ENCODE measurements at regions not wholly inside any gene's neighbourhood (a gene's known extent, or its start where the extent isn't known, plus 50 kb on each side); places are given as distances from the start of the nearest gene placed in this dataset.

DNA sequence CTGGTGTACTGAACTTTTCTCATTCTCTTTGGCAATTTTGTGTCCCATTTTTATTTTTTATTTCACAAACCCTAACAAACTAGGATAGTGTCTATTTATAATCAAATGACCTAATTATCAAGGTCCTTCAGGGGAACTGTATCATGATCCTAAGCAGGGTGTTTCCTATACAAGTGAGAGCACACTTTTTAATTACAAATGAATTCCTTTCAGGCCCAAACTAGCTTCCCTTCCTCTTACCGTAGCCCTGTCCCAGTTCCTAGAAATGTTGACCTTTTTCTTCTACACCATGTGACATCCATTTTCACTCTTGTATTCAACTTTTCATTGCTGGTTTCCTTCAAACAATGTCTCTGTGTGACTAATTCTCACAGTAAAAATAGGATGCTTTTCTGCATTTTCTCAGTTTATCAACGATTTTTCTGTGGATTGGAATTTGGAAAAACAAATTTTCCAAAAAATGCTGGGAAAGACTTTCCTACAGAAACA, 411.4 kb downstream of the CCDC91 start:
- no peak for DNase-seq (ENCODE audit: low read depth)

DNA sequence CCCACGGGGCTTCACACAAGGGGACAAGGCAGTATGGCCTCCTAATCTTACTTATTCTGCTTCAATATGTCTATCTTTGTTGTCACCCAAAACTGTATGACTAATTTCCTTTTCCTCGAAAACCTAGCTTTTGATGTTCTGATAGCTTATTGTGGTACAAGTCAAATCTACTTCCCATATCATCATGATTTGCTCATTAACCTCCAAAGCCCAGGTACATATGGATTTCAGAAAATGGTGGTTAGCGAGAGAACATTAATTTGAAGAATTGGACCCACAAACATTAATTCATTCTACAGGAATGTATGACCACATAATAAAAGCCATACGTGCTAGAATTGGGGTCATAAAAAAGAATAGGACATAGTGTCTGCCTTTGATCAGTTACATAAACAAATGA, 412.5 kb downstream of the CCDC91 start:
- DNase-seq (ENCODE audit: low read depth), result no peak

DNA sequence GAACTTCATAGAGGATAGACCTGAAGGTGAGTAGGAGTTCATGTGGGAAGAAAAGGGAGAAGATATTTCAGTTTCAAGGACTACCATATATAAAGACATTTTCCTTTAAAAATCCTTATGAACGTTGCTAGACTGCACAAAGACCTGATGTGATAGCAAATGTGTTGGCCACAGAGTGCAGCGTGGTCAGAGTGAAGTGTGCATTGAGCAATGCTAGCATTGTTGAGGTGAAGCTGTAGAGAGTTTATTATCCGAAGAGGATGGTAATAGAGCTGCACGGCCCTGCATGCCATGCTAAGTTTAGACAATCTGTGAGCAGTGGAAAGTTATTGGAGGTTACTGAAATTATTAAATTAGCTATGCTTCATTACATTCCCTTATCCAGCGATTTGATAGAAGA, 413.0 kb downstream of the CCDC91 start:
- no peak for DNase-seq (ENCODE audit: low read depth)

DNA sequence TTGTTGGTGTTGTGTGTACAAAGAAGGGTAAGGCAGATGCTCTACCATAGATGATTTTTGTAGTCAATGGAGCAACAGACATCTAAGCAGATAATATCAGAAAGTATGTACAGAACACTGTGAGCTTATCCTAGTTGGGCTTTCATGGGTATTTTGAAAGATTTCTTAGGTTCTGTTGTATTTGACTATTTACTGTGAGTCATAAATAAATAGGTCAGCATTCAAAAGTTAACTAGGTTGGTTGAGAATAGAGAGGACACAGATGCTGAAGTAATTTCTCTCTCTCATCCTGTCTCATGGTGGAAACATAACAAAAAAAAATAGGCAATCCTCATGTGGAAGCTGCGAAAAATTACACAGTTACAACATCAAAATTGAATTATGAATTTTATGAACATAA, 413.5 kb downstream of the CCDC91 start:
- no peak for DNase-seq (ENCODE audit: low read depth)

DNA sequence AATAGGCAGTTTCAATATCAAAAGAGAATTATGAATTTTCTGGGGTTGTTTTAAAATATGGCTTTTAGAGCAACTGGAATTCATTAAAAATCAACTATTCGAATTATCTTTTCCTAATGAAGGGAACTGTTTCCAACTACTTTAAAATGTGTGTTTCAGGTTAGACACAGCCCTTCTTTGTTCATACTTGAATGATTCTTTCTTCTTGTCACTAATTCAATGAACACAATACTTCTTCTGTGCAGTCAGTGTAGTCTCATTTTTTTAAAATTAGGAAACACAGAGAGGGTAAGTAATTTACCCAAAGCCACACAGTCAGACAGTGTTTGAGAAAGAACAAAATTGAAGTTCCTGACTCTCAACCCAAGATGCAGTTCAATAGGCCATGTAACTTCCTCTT, 414.0 kb downstream of the CCDC91 start:
- no peak for DNase-seq (ENCODE audit: low read depth)

DNA sequence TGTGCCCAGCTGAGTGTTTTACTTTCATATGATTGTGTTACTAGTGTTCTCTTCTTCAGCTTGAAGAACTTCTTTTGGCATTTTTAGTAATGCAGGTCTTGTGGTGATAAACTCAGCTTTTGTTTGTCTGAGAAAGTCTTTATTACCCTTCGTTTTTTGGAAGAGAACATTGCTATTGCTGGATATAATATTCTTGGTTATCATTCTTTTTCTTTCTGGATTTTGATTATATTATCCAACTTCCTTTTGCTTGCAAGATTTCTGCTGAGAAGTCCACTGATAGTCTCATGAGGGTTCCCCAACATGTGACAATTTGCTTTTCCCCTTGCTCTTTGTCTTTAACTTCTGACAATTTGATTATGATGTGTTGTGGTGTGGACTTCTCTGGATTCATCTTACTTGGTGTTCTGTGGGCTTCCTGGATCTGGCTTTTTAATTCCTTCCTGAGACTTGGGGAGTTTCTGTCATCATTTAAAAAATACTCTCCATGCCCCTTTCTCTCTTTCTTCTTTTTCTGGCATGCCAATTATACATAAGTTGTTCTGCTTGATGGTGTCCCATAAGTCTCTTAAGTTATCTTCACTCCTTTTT, 416.8 kb downstream of the CCDC91 start:
- no peak for DNase-seq (ENCODE audit: low read depth)

DNA sequence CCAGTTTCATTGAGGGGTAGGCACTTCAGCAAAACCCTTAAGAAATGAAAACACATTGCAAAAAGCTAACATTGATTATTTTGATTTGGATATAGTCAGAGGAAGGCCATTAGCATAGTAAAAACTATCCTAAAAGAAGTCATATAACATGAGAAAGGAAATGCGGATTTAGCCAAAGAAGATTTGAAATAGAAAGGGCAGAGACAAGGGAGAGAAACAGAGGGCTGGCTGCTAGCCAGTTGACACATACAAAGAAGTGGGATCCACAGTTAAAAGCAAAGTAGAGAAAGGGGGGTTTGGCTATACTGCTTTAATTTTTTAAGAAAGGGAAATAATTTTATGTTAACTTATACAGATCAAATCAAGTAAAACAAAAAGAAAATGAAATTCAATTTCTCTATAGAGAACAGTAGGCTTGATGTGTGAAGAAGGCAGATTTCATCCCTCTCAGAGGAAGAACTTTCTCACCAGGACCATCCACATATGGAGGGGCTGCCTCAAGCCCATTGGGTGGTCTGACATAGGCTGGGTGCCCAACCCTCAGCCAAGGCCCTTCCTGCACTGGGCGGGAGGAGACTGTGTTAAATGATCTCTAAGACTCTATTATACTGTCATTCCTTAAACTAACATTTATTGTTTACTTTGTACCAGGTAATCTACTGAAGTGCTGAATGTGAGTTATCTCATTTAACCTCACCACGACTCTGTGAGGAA, 420.3 kb downstream of the CCDC91 start:
- no peak for DNase-seq (ENCODE audit: low read depth)

DNA sequence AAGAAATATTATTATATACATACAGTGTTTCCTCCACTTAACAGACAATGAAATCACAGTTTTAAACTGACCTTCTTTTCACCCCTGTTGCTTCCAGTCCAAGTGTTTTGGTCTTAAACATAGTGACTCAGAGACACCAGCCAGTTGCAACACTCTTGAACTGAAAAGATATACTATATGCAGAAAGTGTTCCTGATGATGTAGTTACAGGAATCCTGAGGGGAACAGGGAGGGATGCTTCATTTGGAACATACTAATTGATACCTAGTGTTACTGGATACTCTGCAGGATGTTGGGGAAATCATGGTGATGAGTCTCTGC, 420.8 kb downstream of the CCDC91 start:
- DNase-seq (ENCODE audit: low read depth), result peak; percentile 49

DNA sequence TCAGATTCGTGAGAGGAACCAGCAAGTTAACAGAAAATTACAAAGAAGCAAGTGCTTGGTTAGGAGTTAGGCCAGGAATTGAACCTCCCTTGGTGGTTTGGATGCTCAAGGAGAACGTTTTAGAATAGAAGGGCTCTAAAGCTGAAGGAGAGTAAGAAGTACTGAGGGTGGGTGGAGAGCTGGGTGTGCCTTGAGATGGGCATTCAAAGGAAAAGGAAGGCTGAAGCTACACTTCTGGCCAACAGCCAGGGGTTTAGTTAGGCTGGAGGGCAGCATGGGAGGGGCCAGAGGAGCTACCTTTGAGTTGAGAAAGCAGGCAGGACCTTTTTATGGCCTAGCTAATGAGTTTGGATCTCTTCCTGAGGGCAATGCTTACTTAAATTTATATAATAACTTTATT, 421.2 kb downstream of the CCDC91 start:
- no peak for DNase-seq (ENCODE audit: low read depth)

DNA sequence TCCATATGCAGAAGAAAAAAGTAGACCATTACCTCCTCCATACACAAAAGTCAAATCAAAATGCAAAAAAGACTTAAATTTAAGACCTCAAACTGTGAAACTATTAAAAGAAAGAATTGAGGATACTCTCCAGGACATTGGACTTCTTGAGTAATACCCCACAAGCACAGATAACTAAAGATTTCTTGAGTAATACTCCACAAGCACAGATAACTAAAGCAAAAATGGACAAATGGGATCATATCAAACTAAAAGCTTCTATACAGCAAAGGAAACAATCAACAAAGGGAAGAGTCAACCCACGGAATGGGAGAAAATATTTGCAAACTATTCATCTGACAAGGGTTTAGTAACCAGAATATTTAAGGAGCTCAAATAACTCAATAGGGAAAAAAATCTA, 427.9 kb downstream of the CCDC91 start:
- no peak for DNase-seq (ENCODE audit: low read depth)

DNA sequence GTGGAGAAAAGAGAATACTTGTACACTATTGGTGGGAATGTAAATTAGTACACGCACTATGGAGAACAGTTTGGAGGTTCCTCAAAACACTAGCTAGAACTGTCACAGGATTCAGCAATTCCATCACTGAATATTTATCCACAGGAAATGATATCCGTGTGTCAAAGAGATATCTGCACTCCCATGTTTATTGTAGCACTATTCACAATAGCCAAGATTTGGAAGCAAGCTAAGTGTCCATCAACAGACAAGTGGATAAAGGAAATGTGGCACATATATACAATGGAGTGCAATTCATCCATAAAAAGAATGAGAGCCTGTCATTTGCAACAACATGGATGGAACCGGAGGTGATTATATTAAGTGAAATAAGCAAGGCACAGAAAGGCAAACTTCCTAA, 428.5 kb downstream of the CCDC91 start:
- DNase-seq (ENCODE audit: low read depth), result no peak

DNA sequence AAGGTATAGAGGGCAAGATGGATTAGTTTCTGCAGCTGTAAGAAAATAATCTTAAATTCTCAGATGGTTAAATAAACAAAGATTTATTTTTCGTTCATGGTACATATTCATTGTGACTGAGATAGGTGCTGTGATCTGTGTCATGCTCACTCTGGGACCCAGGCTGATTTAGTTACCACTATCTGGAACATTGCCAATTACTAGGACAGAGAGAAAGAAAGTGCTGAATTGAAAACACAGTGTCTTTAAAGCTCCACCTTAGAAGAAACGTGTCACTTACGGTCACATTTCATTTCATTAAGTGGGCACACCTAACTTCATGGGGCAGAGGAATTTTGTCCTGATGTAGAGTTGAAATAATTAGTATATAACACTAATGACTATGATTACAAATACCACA, 430.0 kb downstream of the CCDC91 start:
- no peak for DNase-seq (ENCODE audit: low read depth)

DNA sequence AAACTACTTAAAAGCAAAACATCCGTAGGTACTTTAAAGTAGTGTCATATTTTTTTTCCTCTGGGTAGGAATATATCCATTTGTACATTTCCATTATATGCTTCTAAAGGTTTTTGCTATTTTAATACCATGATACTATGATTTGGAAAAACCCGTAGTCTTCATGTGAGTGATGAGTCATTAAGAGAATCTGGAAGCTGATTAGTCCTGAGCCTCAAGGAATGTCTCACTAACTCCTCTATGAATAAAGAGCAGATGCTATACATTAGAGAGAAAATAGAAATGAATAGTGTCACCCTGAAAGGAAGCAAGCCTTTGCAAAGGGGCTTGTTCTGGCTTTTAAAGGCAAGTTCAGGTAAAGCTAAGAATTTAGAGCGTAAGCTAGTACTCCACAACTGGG, 432.1 kb downstream of the CCDC91 start:
- DNase-seq (ENCODE audit: low read depth), result peak; percentile 37

DNA sequence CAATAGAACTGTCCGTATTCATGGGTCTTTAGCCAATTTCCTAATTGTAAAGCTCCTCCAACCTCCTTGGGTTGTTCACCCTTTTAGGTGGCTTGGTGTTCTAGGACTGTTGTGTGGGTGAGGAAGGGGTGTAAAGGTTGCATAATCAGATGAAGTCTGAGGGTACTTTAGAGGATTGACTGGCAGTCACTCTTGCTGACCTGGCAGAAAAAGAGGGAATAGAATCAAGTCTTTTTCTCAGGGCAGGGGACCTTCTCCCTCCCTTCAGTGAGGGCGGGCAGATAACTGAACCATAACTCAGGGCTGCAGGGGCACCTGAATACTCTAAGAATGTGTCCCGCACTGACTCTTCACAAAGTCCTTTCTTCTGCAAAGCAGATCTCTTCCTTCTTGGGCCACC, 436.2 kb downstream of the CCDC91 start:
- DNase-seq (ENCODE audit: low read depth), result no peak

DNA sequence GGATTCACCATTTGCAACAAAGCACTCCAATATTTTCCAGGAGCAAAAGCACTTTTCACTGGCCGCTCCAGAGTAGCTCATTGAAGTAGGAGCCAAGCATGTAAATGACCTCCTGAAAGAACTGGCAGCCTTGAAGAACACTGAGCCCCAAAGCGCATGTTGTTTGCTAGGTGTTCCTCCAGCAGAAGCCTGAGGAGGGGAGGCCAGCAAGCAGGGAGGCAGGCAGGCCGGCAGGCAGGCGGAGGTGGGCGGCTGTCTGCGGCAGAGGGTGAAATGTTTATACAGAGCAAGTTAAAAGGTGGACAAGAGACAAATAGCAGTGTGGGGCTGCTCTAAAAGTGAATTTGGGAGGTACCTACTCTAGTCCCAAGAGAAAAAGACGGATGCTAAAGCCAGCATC, 439.4 kb downstream of the CCDC91 start:
- DNase-seq (ENCODE audit: low read depth), result no peak

DNA sequence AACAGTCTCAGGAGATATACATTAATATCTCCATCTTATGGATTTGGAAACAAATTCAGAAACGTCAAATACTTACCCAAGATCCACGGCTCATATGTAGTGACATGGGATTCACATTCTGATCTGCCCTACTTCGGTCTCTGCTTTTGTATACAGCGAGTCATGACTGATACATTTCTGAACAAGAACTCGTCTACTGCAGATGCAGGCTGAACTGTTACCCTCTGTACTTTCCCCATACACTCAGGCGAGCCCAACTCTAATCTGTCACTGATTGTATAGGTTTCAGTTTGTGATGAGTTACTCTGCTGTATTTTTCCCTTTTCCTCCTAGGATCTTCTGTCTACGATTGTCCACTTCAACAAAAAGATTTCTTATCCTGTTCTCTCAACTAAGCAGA, 441.6 kb downstream of the CCDC91 start:
- DNase-seq (ENCODE audit: low read depth), result no peak

DNA sequence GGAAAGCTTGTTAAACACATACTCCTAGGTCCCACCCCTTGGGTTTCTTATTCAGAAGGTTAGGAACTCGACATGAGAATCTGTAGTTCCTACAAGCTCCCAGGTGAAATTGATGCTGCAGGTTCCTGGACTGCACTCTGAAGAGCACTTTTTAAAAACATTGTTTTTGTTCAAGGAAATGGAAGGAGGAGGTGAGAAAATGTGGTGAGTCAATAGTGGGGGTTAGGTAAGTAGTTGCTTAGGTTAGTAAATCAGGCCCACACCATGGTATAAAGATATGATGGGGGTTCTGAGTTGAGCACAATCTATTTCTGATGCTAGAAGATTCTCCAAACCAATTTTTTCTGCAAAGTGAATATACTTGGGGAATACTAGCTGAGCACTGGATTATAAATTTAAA, 450.3 kb downstream of the CCDC91 start:
- DNase-seq (ENCODE audit: low read depth), result no peak

DNA sequence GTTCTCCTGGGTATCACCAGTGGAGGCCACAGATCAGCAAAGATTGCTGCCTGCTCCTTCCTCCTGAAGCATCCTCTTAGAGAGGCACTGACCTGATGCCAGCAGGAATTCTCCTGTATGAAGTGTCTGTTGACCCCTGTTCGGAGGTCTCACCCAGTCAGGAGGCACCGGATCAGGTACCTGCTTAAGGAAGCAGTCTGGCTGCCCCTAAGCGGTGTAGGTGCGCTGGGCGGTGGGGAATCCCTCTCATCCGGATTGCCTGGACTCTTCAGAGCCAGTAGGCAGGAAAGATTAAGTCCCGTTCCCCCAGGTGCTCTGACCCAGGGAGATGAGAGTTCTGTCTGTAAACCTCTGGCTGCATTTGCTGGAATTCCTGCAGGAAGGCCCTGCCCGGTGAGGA, 455.2 kb downstream of the CCDC91 start:
- no peak for DNase-seq (ENCODE audit: low read depth)

DNA sequence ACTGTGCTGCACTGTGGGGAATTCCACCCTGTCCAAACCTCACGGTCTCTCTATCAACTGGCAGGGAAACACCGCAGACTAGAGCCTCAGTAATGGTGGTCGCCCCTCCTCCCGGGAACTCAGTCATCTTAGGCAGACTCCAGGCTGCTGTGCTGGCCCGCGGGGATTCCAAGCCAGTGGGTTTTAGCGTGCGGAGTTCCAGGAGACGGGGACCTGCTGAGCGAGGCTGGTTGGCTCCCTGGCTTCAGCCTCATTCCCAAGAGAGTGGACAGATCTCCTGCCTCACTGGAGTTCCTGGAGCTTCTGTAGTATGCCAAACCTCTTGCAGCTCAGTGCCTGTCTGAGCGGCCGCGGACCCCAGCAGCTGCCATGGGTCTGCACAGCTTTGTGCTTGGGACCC, 455.6 kb downstream of the CCDC91 start:
- DNase-seq (ENCODE audit: low read depth), result no peak

DNA sequence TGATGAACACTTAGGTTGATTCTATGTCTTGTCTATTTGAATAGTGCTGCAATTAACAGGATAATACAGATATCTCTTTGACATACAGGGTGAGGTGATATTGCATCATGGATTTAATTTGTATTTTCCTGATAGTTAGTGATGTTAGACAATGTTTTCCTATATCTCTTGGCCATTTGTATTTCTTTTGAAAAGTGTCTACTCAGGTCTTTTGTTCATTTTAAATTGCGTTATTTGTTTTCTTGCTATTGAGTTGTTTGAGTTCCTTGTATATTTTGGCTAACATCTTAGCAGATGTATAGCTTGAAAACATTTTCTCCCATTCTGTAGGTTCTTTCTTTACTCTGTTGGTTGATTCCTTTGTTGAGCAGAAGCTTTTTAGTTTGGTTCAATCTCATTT, 460.6 kb downstream of the CCDC91 start:
- no peak for DNase-seq (ENCODE audit: low read depth)

DNA sequence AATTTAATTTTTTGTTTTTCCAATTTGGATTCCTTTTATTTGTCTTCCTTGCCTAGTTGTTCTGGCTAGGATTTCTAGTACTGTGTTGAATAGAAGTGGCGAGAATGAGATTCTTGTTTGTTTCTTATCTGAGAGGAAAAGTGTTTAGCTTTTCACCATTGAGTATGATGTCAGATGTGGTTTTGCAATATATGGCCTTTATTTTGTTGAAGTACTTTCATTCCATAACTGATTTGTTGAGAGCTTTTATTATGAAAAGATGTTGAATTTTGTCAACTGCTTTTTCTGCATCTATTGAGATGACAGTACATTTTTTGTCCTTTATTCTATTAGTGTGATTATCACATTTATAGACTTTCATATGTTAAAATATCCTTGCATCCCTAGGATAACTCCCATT, 462.0 kb downstream of the CCDC91 start:
- DNase-seq (ENCODE audit: low read depth), result no peak

DNA sequence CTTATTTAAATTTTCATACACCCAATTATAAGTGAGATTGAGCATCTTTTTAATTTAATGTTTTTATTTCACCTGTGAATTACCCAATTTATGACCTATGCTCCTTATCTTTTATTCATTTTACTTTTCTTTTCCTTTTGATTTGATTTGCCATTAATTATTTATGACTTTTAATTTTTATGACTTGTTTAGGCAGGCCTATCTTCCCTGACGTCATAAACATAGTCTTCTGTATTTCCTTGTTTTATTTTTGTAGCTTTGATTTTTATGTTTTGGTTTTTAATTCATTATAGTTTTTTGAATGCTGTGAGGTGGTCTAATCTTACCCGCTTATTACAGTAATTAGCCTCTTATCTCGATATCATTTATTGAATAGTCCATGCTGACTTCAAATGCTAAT, 467.1 kb upstream of the FAR2 start:
- DNase-seq (ENCODE audit: low read depth), result no peak

DNA sequence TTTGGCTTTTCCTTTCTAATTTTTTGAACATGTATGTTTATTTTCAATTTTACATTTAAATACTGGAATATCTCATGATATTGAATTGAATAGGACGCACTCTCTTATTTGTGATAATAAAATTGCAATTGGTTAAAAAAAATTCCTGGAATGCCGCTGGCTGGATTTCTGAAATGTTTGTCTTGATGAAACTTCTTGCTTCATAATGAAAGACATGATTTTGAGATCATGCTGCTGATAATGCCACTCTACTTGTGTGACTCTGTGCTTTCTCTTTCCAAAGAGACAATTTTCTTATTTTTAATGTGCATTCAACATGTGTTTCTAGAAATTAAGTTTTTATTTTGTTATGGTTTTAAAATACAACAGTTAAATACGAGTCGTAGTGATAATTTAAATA, 465.7 kb upstream of the FAR2 start:
- no peak for DNase-seq (ENCODE audit: low read depth)

DNA sequence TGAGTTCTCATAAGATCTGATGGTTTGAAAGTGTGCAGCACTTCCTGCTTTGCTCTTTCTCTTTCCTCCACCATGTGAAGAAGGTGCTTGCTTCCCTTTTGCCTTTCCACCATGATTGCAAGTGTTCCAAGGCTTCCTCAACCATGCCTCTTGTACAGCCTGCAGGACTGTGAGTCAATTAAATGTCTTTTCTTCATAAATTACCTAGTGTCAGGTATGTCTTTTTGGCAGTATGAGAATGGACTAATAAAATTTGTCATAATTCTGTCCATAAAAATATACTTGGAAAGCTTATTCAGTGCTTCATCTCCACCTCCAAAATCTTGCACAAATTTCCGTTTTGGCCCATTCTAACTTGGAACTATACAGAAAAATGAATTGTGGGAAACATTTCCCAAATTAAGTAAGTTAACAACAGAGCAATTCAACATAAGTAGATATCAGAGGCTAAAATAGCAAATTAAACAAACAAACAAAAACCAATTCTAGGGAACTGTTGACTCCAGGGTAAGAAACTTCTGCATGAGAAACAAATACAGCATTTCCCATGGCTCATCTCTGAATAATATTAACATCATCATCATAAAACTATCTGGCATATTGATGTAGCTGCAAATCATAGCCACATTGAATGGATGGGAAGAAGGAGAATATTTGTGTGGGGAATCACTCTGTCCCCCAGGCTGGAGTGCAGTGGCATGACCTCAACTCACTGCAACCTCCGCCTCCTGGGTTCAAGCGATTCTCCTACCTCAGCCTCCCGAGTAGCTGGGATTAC, 459.5 kb upstream of the FAR2 start:
- DNase-seq (ENCODE audit: low read depth), result no peak

Measured in ELR (cell line).